GM23338 (cell line): ENCODE measurements at regions not wholly inside any gene's neighbourhood (a gene's known extent, or its start where the extent isn't known, plus 50 kb on each side); places are given as distances from the start of the nearest gene placed in this dataset.

Source experiments
- ATAC-seq: fragments of 200-7000 bp; cut with Tn5 transposase; 3 replicates; pipeline ENCODE4 v1.9.1; 2020
- DNase-seq: peaks from one replicate; pipeline ENCODE4 v3.0.0-alpha.2; 2015; ENCODE audit warnings: low spot score
- H2AFZ ChIP-seq: fragments of 200-600 bp; sonication (generic); 2 replicates; pipeline ENCODE4 v1.8.0; 2016; ENCODE audit warnings: antibody characterized with exemption, mild to moderate bottlenecking, moderate library complexity
- H3F3A ChIP-seq: fragments of 200-600 bp; sonication (generic); replicated peaks from 2 replicates; pipeline ENCODE4 v1.8.0; 2017; ENCODE audit warnings: antibody characterized with exemption, mixed run types, low read depth
- H3K27ac ChIP-seq: fragments of 200-600 bp; sonication (generic); 2 replicates; pipeline ENCODE4 v1.6.1; 2016; ENCODE audit warnings: low read depth
- H3K27me3 ChIP-seq: fragments of 200-600 bp; sonication (generic); 2 replicates; pipeline ENCODE4 v1.8.0; 2016; ENCODE audit warnings: mild to moderate bottlenecking, mixed run types, moderate library complexity; ENCODE audit not compliant: insufficient read depth
- H3K36me3 ChIP-seq: fragments of 200-600 bp; sonication (generic); 2 replicates; pipeline ENCODE4 v1.8.0; 2016; ENCODE audit warnings: mild to moderate bottlenecking; ENCODE audit not compliant: insufficient read depth
- H3K4me1 ChIP-seq: fragments of 200-600 bp; sonication (generic); 2 replicates; pipeline ENCODE4 v1.8.0; 2016; ENCODE audit warnings: mild to moderate bottlenecking, moderate library complexity; ENCODE audit not compliant: insufficient read depth
- H3K4me2 ChIP-seq: fragments of 200-600 bp; sonication (generic); 2 replicates; pipeline ENCODE4 v1.7.1; 2017; ENCODE audit warnings: mixed run types
- H3K4me3 ChIP-seq: fragments of 200-600 bp; sonication (generic); 2 replicates; pipeline ENCODE4 v1.6.1; 2016; ENCODE audit warnings: mixed run types
- H3K79me2 ChIP-seq: fragments of 200-600 bp; sonication (generic); replicated peaks from 2 replicates; pipeline ENCODE4 v1.8.0; 2017; ENCODE audit warnings: mild to moderate bottlenecking; ENCODE audit not compliant: insufficient read depth
- H3K9me2 ChIP-seq: fragments of 200-600 bp; sonication (generic); 2 replicates; pipeline ENCODE4 v1.8.0; 2017; ENCODE audit not compliant: insufficient read depth
- H4K20me1 ChIP-seq: fragments of 200-600 bp; sonication (generic); replicated peaks from 2 replicates; pipeline ENCODE4 v1.8.0; 2017; ENCODE audit warnings: mild to moderate bottlenecking; ENCODE audit not compliant: insufficient read depth
- H3K27ac Mint-ChIP-seq: 2 replicates; pipeline ENCODE4 v1.8.0; 2020; ENCODE audit warnings: inconsistent platforms, mild to moderate bottlenecking, moderate library complexity, mixed read lengths
- H3K27me3 Mint-ChIP-seq: 3 replicates; pipeline ENCODE4 v1.8.0; 2022; ENCODE audit warnings: low read depth, mild to moderate bottlenecking, moderate library complexity, mixed read lengths, inconsistent platforms; ENCODE audit not compliant: insufficient read depth, poor library complexity
- H3K36me3 Mint-ChIP-seq: 3 replicates; pipeline ENCODE4 v1.8.0; 2021; ENCODE audit warnings: low read depth, mild to moderate bottlenecking, inconsistent platforms, moderate library complexity, mixed read lengths
- H3K4me1 Mint-ChIP-seq: 3 replicates; pipeline ENCODE4 v1.8.0; 2020; ENCODE audit warnings: mild to moderate bottlenecking, inconsistent platforms, mixed read lengths
- H3K4me3 Mint-ChIP-seq: 3 replicates; pipeline ENCODE4 v1.8.0; 2021; ENCODE audit warnings: moderate library complexity, mild to moderate bottlenecking, inconsistent platforms, mixed read lengths
- H3K9me3 Mint-ChIP-seq: 3 replicates; pipeline ENCODE4 v1.8.0; 2020; ENCODE audit warnings: moderate library complexity, mild to moderate bottlenecking, inconsistent platforms, mixed read lengths
- CTCF ChIP-seq, 2 experiments: fragments of 200-600 bp in 1 of 2; sonication (generic) in 1 of 2; conservative IDR thresholded peaks; 2 replicates each; pipeline versions ENCODE4 v1.5.1 to v1.6.1; 2016 to 2017; ENCODE audit warnings: antibody characterized with exemption in 2 of 2, low read depth in 2 of 2, mild to moderate bottlenecking in 2 of 2, moderate library complexity in 1 of 2
- ETS1 ChIP-seq: IDR thresholded peaks from 2 replicates; pipeline ENCODE4 v1.6.1; 2016; ENCODE audit warnings: antibody characterized with exemption
- EZH2 ChIP-seq: fragments of 200-600 bp; sonication (generic); IDR thresholded peaks from one replicate; pipeline ENCODE4 v1.8.0; 2017; ENCODE audit warnings: antibody characterized with exemption, mild to moderate bottlenecking, low read depth; ENCODE audit not compliant: unreplicated experiment
- NANOG ChIP-seq: IDR thresholded peaks from 2 replicates; pipeline ENCODE4 v1.6.1; 2016; ENCODE audit warnings: antibody characterized with exemption, borderline replicate concordance
- POLR2AphosphoS5 ChIP-seq: IDR thresholded peaks from 2 replicates; pipeline ENCODE4 v1.6.1; 2016; ENCODE audit warnings: antibody characterized with exemption, low read depth
- STAT1 ChIP-seq: IDR thresholded peaks from one replicate; pipeline ENCODE4 v1.6.1; 2016; ENCODE audit warnings: antibody characterized with exemption; ENCODE audit not compliant: unreplicated experiment
- TF ChIP-seq, protein P1 (sequence below): fragments of 250-450 bp; sonication (Bioruptor Pico); IDR thresholded peaks from 2 replicates; pipeline ENCODE4 v1.5.0; 2020; ENCODE audit warnings: mild to moderate bottlenecking, moderate library complexity

DNA sequence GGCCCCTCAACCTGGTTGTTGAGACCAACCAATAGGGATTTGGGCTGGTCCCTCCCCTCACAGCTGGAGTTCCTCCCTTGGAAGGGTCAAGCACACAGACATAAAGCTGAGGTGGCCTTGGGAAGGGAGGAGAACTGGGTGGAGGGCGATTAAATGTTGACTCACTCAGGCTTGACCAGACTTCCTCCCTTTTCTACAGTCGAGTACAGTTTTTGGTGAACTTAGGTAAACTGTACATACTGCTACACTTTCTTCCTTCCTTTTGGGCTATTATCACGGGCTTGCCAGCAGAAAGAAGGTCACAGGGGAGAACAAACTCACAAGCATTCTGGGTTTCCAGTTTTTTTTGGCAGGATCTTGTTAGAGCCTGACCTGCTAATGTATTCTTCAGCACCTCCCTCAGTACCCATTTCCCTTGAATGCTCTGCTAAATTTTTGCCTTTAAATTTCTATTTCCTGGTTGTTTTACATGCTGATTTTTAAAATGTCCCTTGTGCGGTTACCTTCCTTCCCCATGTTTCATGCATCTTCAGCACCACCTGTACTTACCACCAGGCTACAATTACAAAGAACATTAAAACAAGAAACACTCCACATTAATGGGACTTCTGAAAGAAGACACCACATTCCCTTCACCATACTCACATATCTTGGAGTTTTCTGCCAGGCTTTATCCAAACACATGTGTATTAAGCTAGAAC is 135.2 kb upstream of the RASGEF1B start:
- H3K36me3 ChIP-seq: no peaks in the 10 kb centered on the region
- TF ChIP-seq STAT1: no peak
- no peak for TF ChIP-seq CTCF (conservative IDR thresholded peaks at IDR 0.05; ENCODE audit: low read depth in 2 of 2)
- no peak for TF ChIP-seq ETS1
- TF ChIP-seq EZH2: no peak
- TF ChIP-seq POLR2AphosphoS5: no peak
- TF ChIP-seq, protein P1, sequence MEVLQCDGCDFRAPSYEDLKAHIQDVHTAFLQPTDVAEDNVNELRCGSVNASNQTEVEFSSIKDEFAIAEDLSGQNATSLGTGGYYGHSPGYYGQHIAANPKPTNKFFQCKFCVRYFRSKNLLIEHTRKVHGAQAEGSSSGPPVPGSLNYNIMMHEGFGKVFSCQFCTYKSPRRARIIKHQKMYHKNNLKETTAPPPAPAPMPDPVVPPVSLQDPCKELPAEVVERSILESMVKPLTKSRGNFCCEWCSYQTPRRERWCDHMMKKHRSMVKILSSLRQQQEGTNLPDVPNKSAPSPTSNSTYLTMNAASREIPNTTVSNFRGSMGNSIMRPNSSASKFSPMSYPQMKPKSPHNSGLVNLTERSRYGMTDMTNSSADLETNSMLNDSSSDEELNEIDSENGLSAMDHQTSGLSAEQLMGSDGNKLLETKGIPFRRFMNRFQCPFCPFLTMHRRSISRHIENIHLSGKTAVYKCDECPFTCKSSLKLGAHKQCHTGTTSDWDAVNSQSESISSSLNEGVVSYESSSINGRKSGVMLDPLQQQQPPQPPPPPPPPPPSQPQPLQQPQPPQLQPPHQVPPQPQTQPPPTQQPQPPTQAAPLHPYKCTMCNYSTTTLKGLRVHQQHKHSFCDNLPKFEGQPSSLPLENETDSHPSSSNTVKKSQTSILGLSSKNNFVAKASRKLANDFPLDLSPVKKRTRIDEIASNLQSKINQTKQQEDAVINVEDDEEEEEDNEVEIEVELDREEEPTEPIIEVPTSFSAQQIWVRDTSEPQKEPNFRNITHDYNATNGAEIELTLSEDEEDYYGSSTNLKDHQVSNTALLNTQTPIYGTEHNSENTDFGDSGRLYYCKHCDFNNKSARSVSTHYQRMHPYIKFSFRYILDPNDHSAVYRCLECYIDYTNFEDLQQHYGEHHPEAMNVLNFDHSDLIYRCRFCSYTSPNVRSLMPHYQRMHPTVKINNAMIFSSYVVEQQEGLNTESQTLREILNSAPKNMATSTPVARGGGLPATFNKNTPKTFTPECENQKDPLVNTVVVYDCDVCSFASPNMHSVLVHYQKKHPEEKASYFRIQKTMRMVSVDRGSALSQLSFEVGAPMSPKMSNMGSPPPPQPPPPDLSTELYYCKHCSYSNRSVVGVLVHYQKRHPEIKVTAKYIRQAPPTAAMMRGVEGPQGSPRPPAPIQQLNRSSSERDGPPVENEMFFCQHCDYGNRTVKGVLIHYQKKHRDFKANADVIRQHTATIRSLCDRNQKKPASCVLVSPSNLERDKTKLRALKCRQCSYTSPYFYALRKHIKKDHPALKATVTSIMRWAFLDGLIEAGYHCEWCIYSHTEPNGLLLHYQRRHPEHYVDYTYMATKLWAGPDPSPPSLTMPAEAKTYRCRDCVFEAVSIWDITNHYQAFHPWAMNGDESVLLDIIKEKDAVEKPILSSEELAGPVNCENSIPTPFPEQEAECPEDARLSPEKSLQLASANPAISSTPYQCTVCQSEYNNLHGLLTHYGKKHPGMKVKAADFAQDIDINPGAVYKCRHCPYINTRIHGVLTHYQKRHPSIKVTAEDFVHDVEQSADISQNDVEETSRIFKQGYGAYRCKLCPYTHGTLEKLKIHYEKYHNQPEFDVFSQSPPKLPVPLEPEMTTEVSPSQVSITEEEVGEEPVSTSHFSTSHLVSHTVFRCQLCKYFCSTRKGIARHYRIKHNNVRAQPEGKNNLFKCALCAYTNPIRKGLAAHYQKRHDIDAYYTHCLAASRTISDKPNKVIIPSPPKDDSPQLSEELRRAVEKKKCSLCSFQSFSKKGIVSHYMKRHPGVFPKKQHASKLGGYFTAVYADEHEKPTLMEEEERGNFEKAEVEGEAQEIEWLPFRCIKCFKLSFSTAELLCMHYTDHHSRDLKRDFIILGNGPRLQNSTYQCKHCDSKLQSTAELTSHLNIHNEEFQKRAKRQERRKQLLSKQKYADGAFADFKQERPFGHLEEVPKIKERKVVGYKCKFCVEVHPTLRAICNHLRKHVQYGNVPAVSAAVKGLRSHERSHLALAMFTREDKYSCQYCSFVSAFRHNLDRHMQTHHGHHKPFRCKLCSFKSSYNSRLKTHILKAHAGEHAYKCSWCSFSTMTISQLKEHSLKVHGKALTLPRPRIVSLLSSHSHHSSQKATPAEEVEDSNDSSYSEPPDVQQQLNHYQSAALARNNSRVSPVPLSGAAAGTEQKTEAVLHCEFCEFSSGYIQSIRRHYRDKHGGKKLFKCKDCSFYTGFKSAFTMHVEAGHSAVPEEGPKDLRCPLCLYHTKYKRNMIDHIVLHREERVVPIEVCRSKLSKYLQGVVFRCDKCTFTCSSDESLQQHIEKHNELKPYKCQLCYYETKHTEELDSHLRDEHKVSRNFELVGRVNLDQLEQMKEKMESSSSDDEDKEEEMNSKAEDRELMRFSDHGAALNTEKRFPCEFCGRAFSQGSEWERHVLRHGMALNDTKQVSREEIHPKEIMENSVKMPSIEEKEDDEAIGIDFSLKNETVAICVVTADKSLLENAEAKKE (CRISPR knock-in tag): no peak
- no peak for TF ChIP-seq NANOG

More for the DNA sequence above, 135.2 kb upstream of the RASGEF1B start:
- Histone ChIP-seq H3K4me3 (no peak overlapping the region), H3K27ac (no peak overlapping the region), H2AFZ (no peak overlapping the region), H3K9me2 (no peaks in the 10 kb centered on the region), H3K4me1 (peaks cover 7% of the 10 kb centered on the region; the same call in 1 of the 2 replicates), H3K27me3 (no peaks in the 10 kb centered on the region), H4K20me1 (no peaks in the 10 kb centered on the region), H3K4me2 (no peak overlapping the region), H3F3A (no peaks in the 10 kb centered on the region), H3K79me2 (no peaks in the 10 kb centered on the region)
- ATAC-seq (peak; percentile 43), DNase-seq (no peak)
- Mint-ChIP-seq H3K27ac (no peak overlapping the region), H3K27me3 (no peaks in the 10 kb centered on the region), H3K4me3 (no peak overlapping the region), H3K4me1 (peaks cover 4% of the 10 kb centered on the region), H3K36me3 (no peaks in the 10 kb centered on the region), H3K9me3 (no peaks in the 10 kb centered on the region)
